ENCODE measurements at regions not wholly inside any gene's neighbourhood (a gene's known extent, or its start where the extent isn't known, plus 50 kb on each side); places are given as distances from the start of the nearest gene placed in this dataset.
"Not testable (repeated sequence)": the region's sequence is repeated elsewhere in the genome, so short reads cannot be mapped to it uniquely, and the experiment has no call there.

- no peaks in the 10 kb centered on the region for H3K36me3 ChIP-seq
- H3K27me3 ChIP-seq = no peaks in the 10 kb centered on the region
- H3K9me3 ChIP-seq = no peaks in the 10 kb centered on the region
- H3K4me3 ChIP-seq = no peak overlapping the region
- no peak for DNase-seq
Measured at GRCh38 chr18:27544206-27544605, 359.1 kb upstream of the CHST9 start.

- Histone ChIP-seq H3K4me3 (no peak overlapping the region), H3K9me3 (no peaks in the 10 kb centered on the region), H3K36me3 (no peaks in the 10 kb centered on the region), H3K27me3 (no peaks in the 10 kb centered on the region)
- DNase-seq = no peak
Measured at GRCh38 chr18:27541293-27541692, 356.2 kb upstream of the CHST9 start.

GRCh38 chr18:27540111-27540510 is 355.0 kb upstream of the CHST9 start:
- Histone ChIP-seq H3K4me3 (no peak overlapping the region), H3K27me3 (no peaks in the 10 kb centered on the region)

GRCh38 chr18:27528925-27529521 is 343.9 kb upstream of the CHST9 start:
- no peaks in the 10 kb centered on the region for H3K27me3 ChIP-seq
- no peaks in the 10 kb centered on the region for H3K36me3 ChIP-seq
- H3K4me3 ChIP-seq = no peak overlapping the region
- no peak for DNase-seq
- H3K9me3 ChIP-seq = no peaks in the 10 kb centered on the region

More at GRCh38 chr18:27540111-27540510, 355.0 kb upstream of the CHST9 start:
- no peaks in the 10 kb centered on the region for H3K9me3 ChIP-seq
- DNase-seq = no peak
- H3K36me3 ChIP-seq = no peaks in the 10 kb centered on the region

GRCh38 chr18:27527856-27528255 is 342.7 kb upstream of the CHST9 start:
- Histone ChIP-seq H3K9me3 (no peaks in the 10 kb centered on the region), H3K36me3 (no peaks in the 10 kb centered on the region), H3K27me3 (no peaks in the 10 kb centered on the region), H3K4me3 (no peak overlapping the region)
- no peak for DNase-seq

GRCh38 chr18:27520401-27520800 is 335.3 kb upstream of the CHST9 start:
- H3K36me3 ChIP-seq = no peaks in the 10 kb centered on the region
- no peak for DNase-seq
- H3K9me3 ChIP-seq = no peaks in the 10 kb centered on the region
- H3K27me3 ChIP-seq = no peaks in the 10 kb centered on the region
- no peak overlapping the region for H3K4me3 ChIP-seq

- H3K27me3 ChIP-seq, H3K4me3 ChIP-seq, H3K9me3 ChIP-seq, H3K36me3 ChIP-seq, DNase-seq: not testable (repeated sequence)
Measured at GRCh38 chr18:27510036-27510633, 325.0 kb upstream of the CHST9 start.

- H3K36me3 ChIP-seq = no peaks in the 10 kb centered on the region
- no peaks in the 10 kb centered on the region for H3K9me3 ChIP-seq
- no peak for DNase-seq
Measured at GRCh38 chr18:27501671-27502070, 316.6 kb upstream of the CHST9 start.

GRCh38 chr18:27500531-27500930 is 315.4 kb upstream of the CHST9 start:
- Histone ChIP-seq H3K27me3 (no peaks in the 10 kb centered on the region), H3K36me3 (no peaks in the 10 kb centered on the region), H3K4me3 (no peak overlapping the region), H3K9me3 (no peaks in the 10 kb centered on the region)
- no peak for DNase-seq

More at GRCh38 chr18:27501671-27502070, 316.6 kb upstream of the CHST9 start:
- Histone ChIP-seq H3K4me3 (no peak overlapping the region), H3K27me3 (no peaks in the 10 kb centered on the region)

GRCh38 chr18:27497246-27497645 is 312.1 kb upstream of the CHST9 start:
- no peaks in the 10 kb centered on the region for H3K36me3 ChIP-seq
- H3K27me3 ChIP-seq = no peaks in the 10 kb centered on the region
- no peak for DNase-seq
- H3K9me3 ChIP-seq = no peaks in the 10 kb centered on the region
- no peak overlapping the region for H3K4me3 ChIP-seq

- DNase-seq = no peak
- H3K36me3 ChIP-seq = no peaks in the 10 kb centered on the region
- H3K27me3 ChIP-seq = no peaks in the 10 kb centered on the region
- H3K4me3 ChIP-seq = no peak overlapping the region
- H3K9me3 ChIP-seq = no peaks in the 10 kb centered on the region
Measured at GRCh38 chr18:27493182-27493581, 308.1 kb upstream of the CHST9 start.

GRCh38 chr18:27491772-27492171 is 306.7 kb upstream of the CHST9 start:
- no peaks in the 10 kb centered on the region for H3K9me3 ChIP-seq
- H3K4me3 ChIP-seq = no peak overlapping the region
- no peaks in the 10 kb centered on the region for H3K27me3 ChIP-seq
- DNase-seq = no peak
- no peaks in the 10 kb centered on the region for H3K36me3 ChIP-seq

GRCh38 chr18:27483276-27483675 is 298.2 kb upstream of the CHST9 start:
- Histone ChIP-seq H3K27me3 (no peaks in the 10 kb centered on the region), H3K36me3 (no peaks in the 10 kb centered on the region), H3K9me3 (no peaks in the 10 kb centered on the region), H3K4me3 (no peak overlapping the region)
- DNase-seq = no peak

GRCh38 chr18:27478459-27478858 is 293.4 kb upstream of the CHST9 start:
- Histone ChIP-seq H3K9me3 (no peaks in the 10 kb centered on the region), H3K27me3 (no peaks in the 10 kb centered on the region), H3K36me3 (no peaks in the 10 kb centered on the region), H3K4me3 (no peak overlapping the region)
- DNase-seq = no peak

GRCh38 chr18:27473318-27473717 is 288.2 kb upstream of the CHST9 start:
- Histone ChIP-seq H3K9me3 (no peaks in the 10 kb centered on the region), H3K27me3 (no peaks in the 10 kb centered on the region), H3K36me3 (no peaks in the 10 kb centered on the region), H3K4me3 (no peak overlapping the region)
- DNase-seq = no peak

- H3K27me3 ChIP-seq = no peaks in the 10 kb centered on the region
- H3K9me3 ChIP-seq = no peaks in the 10 kb centered on the region
- H3K36me3 ChIP-seq = no peaks in the 10 kb centered on the region
- no peak for DNase-seq
- H3K4me3 ChIP-seq = no peak overlapping the region
Measured at GRCh38 chr18:27467073-27467472, 282.0 kb upstream of the CHST9 start.

- Histone ChIP-seq H3K9me3 (no peaks in the 10 kb centered on the region), H3K27me3 (no peaks in the 10 kb centered on the region), H3K4me3 (no peak overlapping the region), H3K36me3 (no peaks in the 10 kb centered on the region)
- no peak for DNase-seq
Measured at GRCh38 chr18:27461957-27462356, 276.8 kb upstream of the CHST9 start.

GRCh38 chr18:27449104-27449503 is 264.0 kb upstream of the CHST9 start:
- H3K4me3 ChIP-seq = no peak overlapping the region
- no peaks in the 10 kb centered on the region for H3K36me3 ChIP-seq
- DNase-seq = no peak
- no peaks in the 10 kb centered on the region for H3K9me3 ChIP-seq
- no peaks in the 10 kb centered on the region for H3K27me3 ChIP-seq
